Loucy (cell line): ENCODE measurements at regions not wholly inside any gene's neighbourhood (a gene's known extent, or its start where the extent isn't known, plus 50 kb on each side); places are given as distances from the start of the nearest gene placed in this dataset.

Experiments used
- H2AFZ ChIP-seq: fragments of 200-600 bp; sonication (generic); 2 replicates; pipeline ENCODE4 v1.6.0; 2016; ENCODE audit warnings: antibody characterized with exemption, mild to moderate bottlenecking, low read length, moderate library complexity
- H3F3A ChIP-seq: fragments of 200-600 bp; 2 replicates; pipeline ENCODE4 v1.6.0; 2016; ENCODE audit warnings: antibody characterized with exemption, low read depth, mild to moderate bottlenecking
- H3K27me3 ChIP-seq: fragments of 200-600 bp; sonication (generic); 2 replicates; pipeline ENCODE4 v1.6.1; 2014; ENCODE audit warnings: low read length, mild to moderate bottlenecking; ENCODE audit not compliant: insufficient read depth, poor library complexity, severe bottlenecking
- H3K36me3 ChIP-seq: fragments of 200-600 bp; sonication (generic); 2 replicates; pipeline ENCODE4 v1.6.1; 2016; ENCODE audit warnings: low read length; ENCODE audit not compliant: insufficient read depth
- H3K4me1 ChIP-seq: fragments of 200-600 bp; sonication (generic); 2 replicates; pipeline ENCODE4 v1.5.1; 2014; ENCODE audit warnings: low read length, mild to moderate bottlenecking; ENCODE audit not compliant: insufficient read depth, poor library complexity, severe bottlenecking
- H3K4me2 ChIP-seq: fragments of 200-600 bp; sonication (generic); 2 replicates; pipeline ENCODE4 v1.6.0; 2014; ENCODE audit warnings: antibody characterized with exemption, low read length, low read depth, mild to moderate bottlenecking; ENCODE audit not compliant: poor library complexity, severe bottlenecking
- H3K4me3 ChIP-seq: fragments of 200-600 bp; sonication (generic); 2 replicates; pipeline ENCODE4 v1.5.1; 2014; ENCODE audit warnings: low read length, mild to moderate bottlenecking, mixed read lengths; ENCODE audit not compliant: poor library complexity, severe bottlenecking
- H3K79me2 ChIP-seq: fragments of 200-600 bp; sonication (generic); 2 replicates; pipeline ENCODE4 v1.6.1; 2014; ENCODE audit warnings: low read length; ENCODE audit not compliant: insufficient read depth
- H3K9ac ChIP-seq: fragments of 200-600 bp; sonication (generic); 2 replicates; pipeline ENCODE4 v1.6.0; 2014; ENCODE audit warnings: mild to moderate bottlenecking, low read depth, low read length, moderate library complexity; ENCODE audit not compliant: poor library complexity, severe bottlenecking
- H3K9me2 ChIP-seq: fragments of 200-600 bp; sonication (generic); replicated peaks from 2 replicates; pipeline ENCODE4 v1.6.1; 2016; ENCODE audit warnings: low read depth, low read length, mixed read lengths
- H3K9me3 ChIP-seq: fragments of 200-600 bp; sonication (generic); 2 replicates; pipeline ENCODE4 v1.6.1; 2014; ENCODE audit warnings: mild to moderate bottlenecking, antibody characterized with exemption, low read length, low read depth; ENCODE audit not compliant: insufficient read depth
- H4K20me1 ChIP-seq: fragments of 200-600 bp; sonication (generic); 2 replicates; pipeline ENCODE4 v1.6.0; 2014; ENCODE audit warnings: antibody characterized with exemption, low read length, mild to moderate bottlenecking; ENCODE audit not compliant: insufficient read depth, poor library complexity, severe bottlenecking
- EZH2phosphoT487 ChIP-seq: fragments of 200-600 bp; IDR thresholded peaks from 2 replicates; pipeline ENCODE4 v1.6.1; 2018; ENCODE audit warnings: antibody characterized with exemption, mild to moderate bottlenecking, moderate library complexity, borderline replicate concordance
- TF ChIP-seq, protein P1 (sequence below): fragments of 200-600 bp; sonication (generic); conservative IDR thresholded peaks from 2 replicates; pipeline ENCODE4 v1.5.1; 2014; ENCODE audit warnings: mild to moderate bottlenecking, antibody characterized with exemption, low read length

DNA sequence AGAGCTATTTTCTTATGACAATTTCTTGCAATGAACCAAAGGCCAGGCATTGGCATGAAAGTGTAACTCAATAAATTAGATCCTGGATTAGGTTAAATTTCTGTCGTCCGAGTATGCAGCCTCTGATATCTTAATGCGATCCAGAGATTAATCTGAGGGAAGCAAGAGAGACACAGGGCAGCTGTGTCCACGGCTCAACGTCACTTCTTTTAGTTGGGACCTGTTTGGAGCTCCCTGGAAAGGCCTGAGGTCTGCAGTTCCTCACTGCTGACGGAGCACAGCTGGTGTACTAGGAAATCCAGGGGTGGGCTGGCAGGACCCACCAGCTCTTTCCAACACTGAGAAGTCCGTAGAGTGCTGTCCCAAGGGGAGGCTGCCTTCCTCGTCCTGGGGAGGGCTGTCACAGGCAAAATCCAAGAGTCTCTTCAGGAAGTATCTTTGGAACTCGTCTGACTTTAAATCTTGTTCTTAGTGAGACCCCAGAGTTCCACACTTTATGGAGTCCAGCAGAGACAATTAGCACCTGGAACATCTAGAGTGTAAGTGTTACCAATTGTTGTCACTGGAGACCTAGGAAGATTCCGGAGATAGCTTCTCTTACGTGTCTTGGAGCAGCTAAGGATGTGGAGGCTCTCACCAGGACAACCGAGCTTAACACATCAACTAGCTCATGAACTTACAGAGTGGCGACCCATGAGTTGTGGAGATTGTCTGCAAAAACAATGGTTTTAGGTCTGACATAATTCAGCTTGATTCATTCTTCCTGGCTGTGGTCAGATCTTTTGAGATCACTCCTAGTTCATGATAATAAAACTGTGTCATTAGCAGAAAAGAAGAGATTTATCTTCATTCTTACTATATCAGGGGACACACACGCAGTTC is 173.7 kb downstream of the ACKR3 start:
- TF ChIP-seq EZH2phosphoT487: no peak
- TF ChIP-seq, protein P1, sequence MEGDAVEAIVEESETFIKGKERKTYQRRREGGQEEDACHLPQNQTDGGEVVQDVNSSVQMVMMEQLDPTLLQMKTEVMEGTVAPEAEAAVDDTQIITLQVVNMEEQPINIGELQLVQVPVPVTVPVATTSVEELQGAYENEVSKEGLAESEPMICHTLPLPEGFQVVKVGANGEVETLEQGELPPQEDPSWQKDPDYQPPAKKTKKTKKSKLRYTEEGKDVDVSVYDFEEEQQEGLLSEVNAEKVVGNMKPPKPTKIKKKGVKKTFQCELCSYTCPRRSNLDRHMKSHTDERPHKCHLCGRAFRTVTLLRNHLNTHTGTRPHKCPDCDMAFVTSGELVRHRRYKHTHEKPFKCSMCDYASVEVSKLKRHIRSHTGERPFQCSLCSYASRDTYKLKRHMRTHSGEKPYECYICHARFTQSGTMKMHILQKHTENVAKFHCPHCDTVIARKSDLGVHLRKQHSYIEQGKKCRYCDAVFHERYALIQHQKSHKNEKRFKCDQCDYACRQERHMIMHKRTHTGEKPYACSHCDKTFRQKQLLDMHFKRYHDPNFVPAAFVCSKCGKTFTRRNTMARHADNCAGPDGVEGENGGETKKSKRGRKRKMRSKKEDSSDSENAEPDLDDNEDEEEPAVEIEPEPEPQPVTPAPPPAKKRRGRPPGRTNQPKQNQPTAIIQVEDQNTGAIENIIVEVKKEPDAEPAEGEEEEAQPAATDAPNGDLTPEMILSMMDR: no peak
- no peak overlapping the region for H3K9ac ChIP-seq
- H2AFZ ChIP-seq: no peak overlapping the region
- H4K20me1 ChIP-seq: no peaks in the 10 kb centered on the region
- H3K36me3 ChIP-seq: no peaks in the 10 kb centered on the region
- H3K4me1 ChIP-seq: no peaks in the 10 kb centered on the region
- no peak overlapping the region for H3K4me2 ChIP-seq
- H3K9me2 ChIP-seq: no peaks in the 10 kb centered on the region
- no peaks in the 10 kb centered on the region for H3K27me3 ChIP-seq
- no peaks in the 10 kb centered on the region for H3F3A ChIP-seq
- H3K79me2 ChIP-seq: no peaks in the 10 kb centered on the region
- no peak overlapping the region for H3K4me3 ChIP-seq
- no peaks in the 10 kb centered on the region for H3K9me3 ChIP-seq

DNA sequence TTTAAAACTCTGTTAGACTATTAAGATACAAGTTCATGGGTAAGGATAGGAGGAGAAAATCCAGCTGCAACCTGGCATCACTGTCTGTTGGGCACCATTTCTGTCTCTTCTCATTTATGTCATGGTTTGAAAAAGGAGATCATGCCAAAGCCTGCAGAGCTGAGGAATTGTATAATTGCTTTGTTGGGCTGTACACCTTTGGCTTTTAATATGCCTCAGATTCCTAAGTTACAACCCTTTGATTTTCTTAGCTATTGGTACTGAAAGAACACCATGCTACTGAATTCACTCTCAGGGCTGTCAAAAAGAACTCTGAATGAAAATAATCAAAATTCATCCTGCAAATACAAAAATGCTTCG is 174.3 kb downstream of the ACKR3 start:
- Histone ChIP-seq H3K9me3 (no peaks in the 10 kb centered on the region), H3K79me2 (no peaks in the 10 kb centered on the region), H3K4me3 (no peak overlapping the region), H3K27me3 (no peaks in the 10 kb centered on the region), H4K20me1 (no peaks in the 10 kb centered on the region), H3K4me2 (no peak overlapping the region), H3F3A (no peaks in the 10 kb centered on the region), H3K9me2 (no peaks in the 10 kb centered on the region), H3K36me3 (no peaks in the 10 kb centered on the region), H2AFZ (no peak overlapping the region), H3K9ac (no peak overlapping the region), H3K4me1 (no peaks in the 10 kb centered on the region)
- no peak for TF ChIP-seq EZH2phosphoT487
- TF ChIP-seq, protein P1: no peak

DNA sequence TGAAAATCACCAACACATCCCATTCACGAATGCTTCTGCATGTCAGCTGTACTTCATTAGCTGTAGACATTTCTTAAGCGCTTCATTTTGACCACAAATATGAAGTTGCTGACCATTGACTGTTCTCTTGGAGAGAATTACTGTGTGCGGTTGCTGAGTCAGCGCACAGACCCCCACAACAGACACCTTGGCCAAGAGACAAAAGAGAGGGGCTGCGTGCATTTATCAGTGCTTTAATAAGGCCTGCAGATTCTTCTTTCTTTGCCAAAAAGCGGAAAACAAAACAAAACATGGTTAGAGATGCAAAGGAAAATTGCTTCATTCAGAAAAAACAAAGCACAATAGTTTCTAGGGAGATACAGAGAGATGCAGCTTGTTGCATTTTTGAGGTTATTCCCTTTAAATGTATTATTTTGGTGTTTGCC is 174.7 kb downstream of the ACKR3 start:
- no peaks in the 10 kb centered on the region for H3K79me2 ChIP-seq
- no peak overlapping the region for H2AFZ ChIP-seq
- H3F3A ChIP-seq: no peaks in the 10 kb centered on the region
- H3K9me3 ChIP-seq: no peaks in the 10 kb centered on the region
- H3K36me3 ChIP-seq: no peaks in the 10 kb centered on the region
- no peak for TF ChIP-seq EZH2phosphoT487
- TF ChIP-seq, protein P1: no peak
- no peaks in the 10 kb centered on the region for H3K9me2 ChIP-seq
- no peak overlapping the region for H3K9ac ChIP-seq
- H3K27me3 ChIP-seq: no peaks in the 10 kb centered on the region
- no peaks in the 10 kb centered on the region for H4K20me1 ChIP-seq
- no peaks in the 10 kb centered on the region for H3K4me1 ChIP-seq
- no peak overlapping the region for H3K4me2 ChIP-seq
- H3K4me3 ChIP-seq: no peak overlapping the region
